Heart left ventricle (tissue), 16 donors: ENCODE measurements at regions not wholly inside any gene's neighbourhood (a gene's known extent, or its start where the extent isn't known, plus 50 kb on each side); places are given as distances from the start of the nearest gene placed in this dataset.
A peak's percentile ranks its signal among the peaks of the same experiment; 100 is the strongest.

Experiments
- ATAC-seq, 4 donors: fragments of 200-7000 bp; cut with Tn5 transposase; one replicate each; pipeline ENCODE4 v1.9.1; 2020 to 2022; ENCODE audit warnings: moderate library complexity in 4 of 4, mild to moderate bottlenecking in 3 of 4, moderate number of reproducible peaks in 1 of 4
- DNase-seq, 5 donors: peaks; one replicate each; pipeline ENCODE4 v3.0.0-alpha.2; 2020
- H3K27ac ChIP-seq, 12 donors: fragments of 200-600 bp; sonication (generic) in 4 of 12; one replicate each; pipeline versions ENCODE4 v1.5.0 to v1.8.0; 2016 to 2022; ENCODE audit warnings: mild to moderate bottlenecking in 2 of 12
- H3K27me3 ChIP-seq, 9 donors: fragments of 200-600 bp; sonication (generic) in 2 of 9; one replicate each; pipeline versions ENCODE4 v1.5.1 to v1.8.0; 2016 to 2022; ENCODE audit warnings: mild to moderate bottlenecking in 3 of 9
- H3K36me3 ChIP-seq, 9 donors: fragments of 200-600 bp; sonication (generic) in 2 of 9; one replicate each; pipeline versions ENCODE4 v1.5.0 to v1.8.0; 2018 to 2022; ENCODE audit warnings: mild to moderate bottlenecking in 2 of 9
- H3K4me1 ChIP-seq, 12 donors: fragments of 200-600 bp; sonication (generic) in 4 of 12; one replicate each; pipeline versions ENCODE4 v1.5.0 to v1.8.0; 2016 to 2022; ENCODE audit warnings: mild to moderate bottlenecking in 3 of 12
- H3K4me3 ChIP-seq, 12 donors: fragments of 200-600 bp; sonication (generic) in 4 of 12; one replicate each; pipeline versions ENCODE4 v1.5.0 to v1.8.0; 2017 to 2022; ENCODE audit warnings: mild to moderate bottlenecking in 9 of 12, moderate library complexity in 4 of 12
- H3K9me3 ChIP-seq, 12 donors: fragments of 200-600 bp; sonication (generic) in 4 of 12; one replicate each; pipeline versions ENCODE4 v1.5.0 to v1.8.0; 2016 to 2022; ENCODE audit warnings: mild to moderate bottlenecking in 1 of 12
- POLR2A ChIP-seq, 2 donors: fragments of 450-650 bp; IDR thresholded peaks; one replicate each; pipeline ENCODE4 v1.6.1; 2017; ENCODE audit warnings: antibody characterized with exemption in 2 of 2, mild to moderate bottlenecking in 2 of 2, moderate library complexity in 2 of 2
- WGBS, 4 donors: extraction: QIAGEN DNeasy Blood & Tissue Kit in 2 of 4; methylation state at CpG; one replicate each; pipeline versions ENCODE4 v1.1.5 to v1.1.7; 2013 to 2018; 5-methylcytosine and 5-hydroxymethylcytosine counted together
- intact Hi-C, 10 donors: fragments of 100-400 bp; cut with DNase I; formaldehyde crosslinking; loops; one replicate each; pipeline versions ENCODE4 v1.11.1 to v1.14.2; 2022
- TF ChIP-seq, protein P1 (sequence below), 12 donors: fragments of 200-600 bp; sonication (generic) in 4 of 12; IDR thresholded peaks; one replicate each; pipeline versions ENCODE4 v1.5.0 to v1.8.0; 2018 to 2022; ENCODE audit warnings: antibody characterized with exemption in 12 of 12, mild to moderate bottlenecking in 5 of 12
- donor health status: ischemic (EF 13 %, LVEDD 7.1; RV severe dilation, severe dysfunction).
- donor health status: healthy with polysubstance abuse.
- donor health status: DM: no; HTN: yes; CAD: no.
- donor health status: DM: no; HTN: no; CAD: no.
- donor health status: ischemic (EF 25% LVEDD 6.9; RV normal size, moderate dysfunction).
- donor health status: ischemic (EF 25% LVEDD 5.7; RV mildly dilated, moderate dysfunction).
- donor health status: healthy.
- donor health status: DM: yes; HTN: yes; CAD: no.
- donor health status: ischemic (EF 35%, LVEDD 5.7; RV mildly dilated, moderate dysfunction).
- donor health status: nonischemic (EF 11% LVEDD 7.7; RV severe dilation, severe dysfunction).
- donor health status: DM: yes; HTN: yes; CAD: no.
- donor health status: PGD.
- donor health status: ischemic (EF 29% LVEDD 5.4; RV normal size, mild dysfunction).
- donor health status: nonischemic (EF 23%, LVEDD 6.1; RV moderate dilation, normal function).

DNA sequence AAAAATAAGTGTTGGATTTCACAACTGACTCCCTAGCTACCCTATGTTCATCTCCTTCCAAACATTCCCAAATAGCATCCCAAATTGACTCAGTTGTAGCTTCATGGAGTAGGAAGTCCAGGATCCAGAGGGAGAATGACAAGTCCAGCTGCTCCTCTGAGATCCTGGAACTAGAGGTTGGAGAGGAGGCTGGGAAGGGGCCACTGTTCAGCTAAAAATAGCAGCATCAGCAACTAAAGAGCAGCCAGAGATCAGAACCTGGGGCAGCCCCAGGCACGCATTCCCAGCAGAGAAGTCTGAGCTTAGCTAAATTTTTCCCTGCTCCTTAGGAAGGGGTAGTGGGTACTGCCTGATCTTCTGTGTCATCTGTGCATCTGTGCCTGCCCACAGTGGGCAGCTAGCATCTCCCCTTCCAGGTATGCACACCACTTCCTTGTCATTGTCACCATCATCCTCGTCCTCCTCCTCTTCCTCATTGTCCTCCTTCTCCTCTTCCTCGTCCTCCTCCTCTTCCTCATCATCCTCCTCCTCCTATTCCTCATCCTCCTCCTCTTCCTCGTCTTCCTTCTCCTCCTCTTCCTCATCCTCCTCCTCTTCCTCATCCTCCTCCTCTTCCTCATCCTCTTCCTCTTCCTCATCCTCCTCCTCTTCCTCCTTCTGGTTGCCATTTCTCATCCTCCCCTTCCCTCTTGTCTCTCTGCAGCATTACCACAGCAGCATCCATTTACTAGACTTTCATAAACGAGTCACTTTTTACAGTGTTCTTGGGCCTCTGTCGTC, 152.3 kb upstream of the ROPN1 start:
- Histone ChIP-seq H3K27ac (no peak overlapping the region), H3K4me1 (peaks cover 0 to 43% (median 22%) of the 10 kb centered on the region in 12 donors), H3K27me3 (no peaks in the 10 kb centered on the region), H3K4me3 (no peak overlapping the region), H3K36me3 (no peaks in the 10 kb centered on the region), H3K9me3 (no peaks in the 10 kb centered on the region)
- no peak for TF ChIP-seq POLR2A (IDR thresholded peaks at IDR 0.05)
- TF ChIP-seq, protein P1, sequence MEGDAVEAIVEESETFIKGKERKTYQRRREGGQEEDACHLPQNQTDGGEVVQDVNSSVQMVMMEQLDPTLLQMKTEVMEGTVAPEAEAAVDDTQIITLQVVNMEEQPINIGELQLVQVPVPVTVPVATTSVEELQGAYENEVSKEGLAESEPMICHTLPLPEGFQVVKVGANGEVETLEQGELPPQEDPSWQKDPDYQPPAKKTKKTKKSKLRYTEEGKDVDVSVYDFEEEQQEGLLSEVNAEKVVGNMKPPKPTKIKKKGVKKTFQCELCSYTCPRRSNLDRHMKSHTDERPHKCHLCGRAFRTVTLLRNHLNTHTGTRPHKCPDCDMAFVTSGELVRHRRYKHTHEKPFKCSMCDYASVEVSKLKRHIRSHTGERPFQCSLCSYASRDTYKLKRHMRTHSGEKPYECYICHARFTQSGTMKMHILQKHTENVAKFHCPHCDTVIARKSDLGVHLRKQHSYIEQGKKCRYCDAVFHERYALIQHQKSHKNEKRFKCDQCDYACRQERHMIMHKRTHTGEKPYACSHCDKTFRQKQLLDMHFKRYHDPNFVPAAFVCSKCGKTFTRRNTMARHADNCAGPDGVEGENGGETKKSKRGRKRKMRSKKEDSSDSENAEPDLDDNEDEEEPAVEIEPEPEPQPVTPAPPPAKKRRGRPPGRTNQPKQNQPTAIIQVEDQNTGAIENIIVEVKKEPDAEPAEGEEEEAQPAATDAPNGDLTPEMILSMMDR (IDR thresholded peaks at IDR 0.05), result no peak
- intact Hi-C loops, result no loop called here
- WGBS, 4 donors, result 68 to 74% (median 72%) methylated on average over 6 of the region's 6 CpGs
- DNase-seq (peak in 2 of 5 donors; percentile 21 to 37), ATAC-seq (peak; percentile 24 to 69 (median 68))

DNA sequence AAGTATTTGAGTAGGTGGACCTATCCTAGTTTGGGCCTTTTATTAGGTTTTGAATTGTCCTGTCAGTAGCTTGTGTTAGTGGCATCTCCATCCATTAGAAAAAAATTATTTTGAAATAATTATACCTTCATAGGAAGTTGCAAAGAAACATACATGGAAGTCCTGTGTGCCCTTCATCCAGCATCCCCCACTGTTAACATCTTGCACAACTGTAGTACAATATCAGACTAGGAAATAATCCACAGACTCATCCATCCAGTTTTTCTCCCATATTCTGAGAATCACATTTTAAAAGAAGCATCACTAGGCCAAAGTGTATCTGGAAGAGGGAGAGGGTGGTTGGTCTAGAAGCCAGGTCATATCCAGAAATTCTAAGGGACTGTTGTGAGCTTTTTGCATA, 155.5 kb upstream of the ROPN1 start:
- H3K4me1 ChIP-seq, result peaks cover 0 to 33% (median 18%) of the 10 kb centered on the region in 12 donors
- H3K27me3 ChIP-seq, result no peaks in the 10 kb centered on the region
- ATAC-seq (no peak), DNase-seq (no peak)
- intact Hi-C loops, result no loop called here
- no peak overlapping the region for H3K27ac ChIP-seq
- no peak for TF ChIP-seq POLR2A (IDR thresholded peaks at IDR 0.05)
- TF ChIP-seq, protein P1 (IDR thresholded peaks at IDR 0.05), result no peak
- no peaks in the 10 kb centered on the region for H3K36me3 ChIP-seq
- H3K9me3 ChIP-seq, result no peaks in the 10 kb centered on the region
- H3K4me3 ChIP-seq, result no peak overlapping the region

DNA sequence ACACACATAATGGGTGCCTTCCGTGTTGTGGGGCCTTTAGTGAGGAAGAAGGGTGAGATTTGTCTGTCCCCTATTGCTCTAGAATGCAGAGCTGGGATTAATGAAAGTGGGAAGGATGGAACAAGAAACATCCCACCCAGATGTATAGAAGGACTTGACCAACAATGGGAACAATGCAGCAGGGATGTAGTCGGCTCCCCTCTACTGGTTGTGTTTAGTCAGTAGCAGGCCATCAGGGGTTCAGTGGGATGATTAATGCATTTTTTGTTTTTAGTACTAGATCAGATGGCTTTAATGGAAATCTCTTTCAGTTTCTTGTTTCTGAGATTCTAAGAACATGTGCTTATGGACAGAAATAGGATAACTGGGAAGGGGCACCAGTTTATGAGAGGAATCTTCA, 156.0 kb upstream of the ROPN1 start:
- Histone ChIP-seq H3K36me3 (no peaks in the 10 kb centered on the region), H3K27ac (no peak overlapping the region), H3K4me1 (peaks cover 0 to 28% (median 15%) of the 10 kb centered on the region in 12 donors), H3K27me3 (no peaks in the 10 kb centered on the region), H3K4me3 (no peak overlapping the region), H3K9me3 (no peaks in the 10 kb centered on the region)
- DNase-seq, result no peak
- TF ChIP-seq, protein P1 (IDR thresholded peaks at IDR 0.05), result no peak
- no peak for TF ChIP-seq POLR2A (IDR thresholded peaks at IDR 0.05)
- 93 to 99% (median 96%) methylated on average over 2 of the region's 2 CpGs for WGBS, 4 donors
- no peak for ATAC-seq
- intact Hi-C loops, result no loop called here

DNA sequence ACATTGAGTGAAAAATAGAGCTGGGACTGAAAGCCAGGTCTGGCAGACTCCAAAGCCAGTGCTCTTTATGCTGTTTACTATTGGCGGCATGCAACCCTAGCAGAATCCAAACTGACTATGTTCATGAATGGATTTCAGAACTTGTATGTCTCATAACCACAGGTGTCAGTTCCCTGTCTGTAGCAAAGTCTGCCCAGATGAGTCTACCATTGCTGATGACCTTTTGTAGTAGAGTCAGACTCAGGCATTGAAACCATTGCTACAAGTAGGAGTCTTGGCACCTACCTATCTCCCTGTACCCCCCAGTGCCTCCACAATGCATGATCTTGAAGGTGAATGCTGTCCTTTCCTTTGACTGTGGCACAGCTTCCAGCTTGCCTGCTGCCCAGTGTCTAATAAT, 157.2 kb upstream of the ROPN1 start:
- 94 to 100% (median 97%) methylated on average over 1 of the region's 1 CpG for WGBS, 4 donors
- Histone ChIP-seq H3K27me3 (no peaks in the 10 kb centered on the region), H3K4me1 (peaks cover 0 to 19% (median 6%) of the 10 kb centered on the region in 12 donors), H3K27ac (no peak overlapping the region), H3K9me3 (no peaks in the 10 kb centered on the region), H3K4me3 (no peak overlapping the region), H3K36me3 (no peaks in the 10 kb centered on the region)
- ATAC-seq (no peak), DNase-seq (no peak)
- TF ChIP-seq, protein P1 (IDR thresholded peaks at IDR 0.05), result no peak
- TF ChIP-seq POLR2A (IDR thresholded peaks at IDR 0.05), result no peak
- intact Hi-C loops, result no loop called here
